ENCODE measurements at regions not wholly inside any gene's neighbourhood (a gene's known extent, or its start where the extent isn't known, plus 50 kb on each side); places are given as distances from the start of the nearest gene placed in this dataset.

GRCh38 chr21:30962013-30962412 is 76.3 kb downstream of the KRTAP19-8 start:
- no peak for DNase-seq
- Histone ChIP-seq H3K36me3 (no peaks in the 10 kb centered on the region), H3K4me1 (no peaks in the 10 kb centered on the region), H3K27me3 (ENCODE audit: low read depth) (no peaks in the 10 kb centered on the region), H3K4me3 (no peak overlapping the region), H3K9me3 (no peaks in the 10 kb centered on the region), H3K27ac (no peak overlapping the region)
- no peak for TF ChIP-seq CTCF (IDR thresholded peaks at IDR 0.05)
- intact Hi-C loops (cut with DNase I): no loop called here
- ATAC-seq: no peak

GRCh38 chr21:30958741-30959140 is 77.4 kb upstream of the KRTAP11-1 start:
- no peak for ATAC-seq
- no peaks in the 10 kb centered on the region for H3K27me3 ChIP-seq (ENCODE audit: low read depth)
- no peak overlapping the region for H3K4me3 ChIP-seq
- H3K36me3 ChIP-seq: no peaks in the 10 kb centered on the region
- intact Hi-C loops (cut with DNase I): no loop called here
- no peak for DNase-seq
- H3K27ac ChIP-seq: no peak overlapping the region
- no peaks in the 10 kb centered on the region for H3K4me1 ChIP-seq
- TF ChIP-seq CTCF (IDR thresholded peaks at IDR 0.05): no peak
- H3K9me3 ChIP-seq: no peaks in the 10 kb centered on the region

GRCh38 chr21:30957010-30957409 is 75.6 kb upstream of the KRTAP11-1 start:
- ATAC-seq (no peak), DNase-seq (no peak)
- H3K27ac ChIP-seq: no peak overlapping the region
- no peak for TF ChIP-seq CTCF (IDR thresholded peaks at IDR 0.05)
- no peaks in the 10 kb centered on the region for H3K4me1 ChIP-seq
- H3K27me3 ChIP-seq (ENCODE audit: low read depth): no peaks in the 10 kb centered on the region
- no peak overlapping the region for H3K4me3 ChIP-seq
- intact Hi-C loops (cut with DNase I): no loop called here
- H3K9me3 ChIP-seq: no peaks in the 10 kb centered on the region
- H3K36me3 ChIP-seq: no peaks in the 10 kb centered on the region

- no peaks in the 10 kb centered on the region for H3K36me3 ChIP-seq
- TF ChIP-seq CTCF (IDR thresholded peaks at IDR 0.05): no peak
- no peaks in the 10 kb centered on the region for H3K4me1 ChIP-seq
- DNase-seq (no peak), ATAC-seq (no peak)
- H3K27me3 ChIP-seq (ENCODE audit: low read depth): no peaks in the 10 kb centered on the region
- intact Hi-C loops (cut with DNase I): no loop called here
- no peak overlapping the region for H3K27ac ChIP-seq
- no peak overlapping the region for H3K4me3 ChIP-seq
- no peaks in the 10 kb centered on the region for H3K9me3 ChIP-seq
Measured at GRCh38 chr21:30953605-30954004, 72.2 kb upstream of the KRTAP11-1 start.

GRCh38 chr21:30947141-30947540 is 65.8 kb upstream of the KRTAP11-1 start:
- H3K4me1 ChIP-seq: no peaks in the 10 kb centered on the region
- intact Hi-C loops (cut with DNase I): no loop called here
- no peak overlapping the region for H3K27ac ChIP-seq
- DNase-seq (no peak), ATAC-seq (no peak)
- no peak overlapping the region for H3K4me3 ChIP-seq
- no peaks in the 10 kb centered on the region for H3K36me3 ChIP-seq
- TF ChIP-seq CTCF (IDR thresholded peaks at IDR 0.05): no peak
- H3K27me3 ChIP-seq (ENCODE audit: low read depth): no peaks in the 10 kb centered on the region
- H3K9me3 ChIP-seq: no peaks in the 10 kb centered on the region

GRCh38 chr21:30943920-30944319 is 62.5 kb upstream of the KRTAP11-1 start:
- ATAC-seq (no peak), DNase-seq (no peak)
- H3K9me3 ChIP-seq: no peaks in the 10 kb centered on the region
- H3K27me3 ChIP-seq (ENCODE audit: low read depth): no peaks in the 10 kb centered on the region
- no peak overlapping the region for H3K27ac ChIP-seq
- no peaks in the 10 kb centered on the region for H3K36me3 ChIP-seq
- intact Hi-C loops (cut with DNase I): no loop called here
- no peak for TF ChIP-seq CTCF (IDR thresholded peaks at IDR 0.05)
- no peak overlapping the region for H3K4me3 ChIP-seq
- H3K4me1 ChIP-seq: no peaks in the 10 kb centered on the region

Measured in lower lobe of right lung (tissue), 2 donors.